IPS DF 4.7 (cell line): ENCODE measurements at regions not wholly inside any gene's neighbourhood (a gene's known extent, or its start where the extent isn't known, plus 50 kb on each side); places are given as distances from the start of the nearest gene placed in this dataset.
"Not testable (repeated sequence)": the region's sequence is repeated elsewhere in the genome, so short reads cannot be mapped to it uniquely, and the experiment has no call there.

Experiments
- DNase-seq: peaks from one replicate; pipeline ENCODE4 v3.0.0-alpha.2; 2013; ENCODE audit warnings: low spot score; ENCODE audit errors: extremely low read depth

GRCh38 chr3:106116733-106117489 is 248.1 kb upstream of the CBLB start:
- DNase-seq = no peak

- DNase-seq = no peak
These were observed 248.7 kb upstream of the CBLB start for GRCh38 chr3:106117490-106117858.

GRCh38 chr3:106119614-106120082 is 250.8 kb upstream of the CBLB start:
- no peak for DNase-seq

- no peak for DNase-seq
These were observed 251.5 kb upstream of the CBLB start for GRCh38 chr3:106120356-106120755.

GRCh38 chr3:106121491-106122289 is 252.9 kb upstream of the CBLB start:
- DNase-seq = no peak

GRCh38 chr3:106124818-106125217 is 256.0 kb upstream of the CBLB start:
- DNase-seq = no peak

- no peak for DNase-seq
These were observed 256.5 kb upstream of the CBLB start for GRCh38 chr3:106125321-106125720.

- DNase-seq = no peak
These were observed 257.4 kb upstream of the CBLB start for GRCh38 chr3:106126067-106126845.

- no peak for DNase-seq
These were observed 258.0 kb upstream of the CBLB start for GRCh38 chr3:106126846-106127235.

- DNase-seq = no peak
These were observed 261.1 kb upstream of the CBLB start for GRCh38 chr3:106129939-106130338.

GRCh38 chr3:106130384-106131198 is 261.8 kb upstream of the CBLB start:
- no peak for DNase-seq

GRCh38 chr3:106135451-106136160 is 266.8 kb upstream of the CBLB start:
- no peak for DNase-seq

- DNase-seq = no peak
These were observed 271.0 kb upstream of the CBLB start for GRCh38 chr3:106139826-106140225.

- no peak for DNase-seq
These were observed 271.6 kb upstream of the CBLB start for GRCh38 chr3:106140431-106140830.

- DNase-seq = no peak
These were observed 275.2 kb upstream of the CBLB start for GRCh38 chr3:106144030-106144429.

GRCh38 chr3:106148440-106149082 is 279.7 kb upstream of the CBLB start:
- not testable (repeated sequence) for DNase-seq

- DNase-seq = no peak
These were observed 288.6 kb upstream of the CBLB start for GRCh38 chr3:106157411-106157810.

GRCh38 chr3:106160396-106160795 is 291.6 kb upstream of the CBLB start:
- no peak for DNase-seq

GRCh38 chr3:106161246-106161645 is 292.4 kb upstream of the CBLB start:
- no peak for DNase-seq

GRCh38 chr3:106167728-106168127 is 298.9 kb upstream of the CBLB start:
- DNase-seq = no peak
